Transverse colon (tissue), 3 donors: ENCODE measurements at regions not wholly inside any gene's neighbourhood (a gene's known extent, or its start where the extent isn't known, plus 50 kb on each side); places are given as distances from the start of the nearest gene placed in this dataset.

Source experiments
- POLR2A ChIP-seq: fragments of 450-650 bp; IDR thresholded peaks from one replicate; pipeline ENCODE4 v1.6.1; 2016; ENCODE audit warnings: antibody characterized with exemption, mild to moderate bottlenecking, moderate library complexity
- TF ChIP-seq, protein P1 (sequence below), 5 experiments: fragments of 200-600 bp in 3 of 5; fragments of 450-650 bp in 2 of 5; sonication (generic) in 3 of 5; IDR thresholded peaks; 1 replicate in 2 of 5; 2 replicates in 3 of 5; pipeline ENCODE4 v1.5.1; 2016 to 2017; ENCODE audit warnings: antibody characterized with exemption in 5 of 5, inconsistent platforms in 3 of 5, mild to moderate bottlenecking in 2 of 5, moderate library complexity in 1 of 5

GRCh38 chrX:44042116-44042515 lies 68.9 kb upstream of the NDP start:
- TF ChIP-seq, protein P1, sequence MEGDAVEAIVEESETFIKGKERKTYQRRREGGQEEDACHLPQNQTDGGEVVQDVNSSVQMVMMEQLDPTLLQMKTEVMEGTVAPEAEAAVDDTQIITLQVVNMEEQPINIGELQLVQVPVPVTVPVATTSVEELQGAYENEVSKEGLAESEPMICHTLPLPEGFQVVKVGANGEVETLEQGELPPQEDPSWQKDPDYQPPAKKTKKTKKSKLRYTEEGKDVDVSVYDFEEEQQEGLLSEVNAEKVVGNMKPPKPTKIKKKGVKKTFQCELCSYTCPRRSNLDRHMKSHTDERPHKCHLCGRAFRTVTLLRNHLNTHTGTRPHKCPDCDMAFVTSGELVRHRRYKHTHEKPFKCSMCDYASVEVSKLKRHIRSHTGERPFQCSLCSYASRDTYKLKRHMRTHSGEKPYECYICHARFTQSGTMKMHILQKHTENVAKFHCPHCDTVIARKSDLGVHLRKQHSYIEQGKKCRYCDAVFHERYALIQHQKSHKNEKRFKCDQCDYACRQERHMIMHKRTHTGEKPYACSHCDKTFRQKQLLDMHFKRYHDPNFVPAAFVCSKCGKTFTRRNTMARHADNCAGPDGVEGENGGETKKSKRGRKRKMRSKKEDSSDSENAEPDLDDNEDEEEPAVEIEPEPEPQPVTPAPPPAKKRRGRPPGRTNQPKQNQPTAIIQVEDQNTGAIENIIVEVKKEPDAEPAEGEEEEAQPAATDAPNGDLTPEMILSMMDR (IDR thresholded peaks at IDR 0.05) = no peak
- TF ChIP-seq POLR2A = no peak
